Endothelial cell (in vitro differentiated cells): ENCODE measurements at regions not wholly inside any gene's neighbourhood (a gene's known extent, or its start where the extent isn't known, plus 50 kb on each side); places are given as distances from the start of the nearest gene placed in this dataset.

Experiments used
- DNase-seq: peaks from one replicate; pipeline ENCODE4 v3.0.0; 2021; ENCODE audit warnings: low spot score
- H3K27ac Mint-ChIP-seq: one replicate; pipeline ENCODE4 v1.8.0; 2021; ENCODE audit warnings: mixed read lengths, inconsistent platforms; ENCODE audit not compliant: unreplicated experiment
- H3K27me3 Mint-ChIP-seq: one replicate; pipeline ENCODE4 v1.8.0; 2021; ENCODE audit warnings: mild to moderate bottlenecking, moderate library complexity, mixed read lengths, inconsistent platforms; ENCODE audit not compliant: unreplicated experiment
- H3K36me3 Mint-ChIP-seq: one replicate; pipeline ENCODE4 v1.8.0; 2021; ENCODE audit warnings: mild to moderate bottlenecking, low read depth, mixed read lengths, inconsistent platforms; ENCODE audit not compliant: unreplicated experiment
- H3K4me1 Mint-ChIP-seq: one replicate; pipeline ENCODE4 v1.8.0; 2021; ENCODE audit warnings: mild to moderate bottlenecking, mixed read lengths, inconsistent platforms; ENCODE audit not compliant: unreplicated experiment
- H3K4me3 Mint-ChIP-seq: one replicate; pipeline ENCODE4 v1.8.0; 2021; ENCODE audit warnings: mild to moderate bottlenecking, mixed read lengths, inconsistent platforms; ENCODE audit not compliant: unreplicated experiment
- H3K9me3 Mint-ChIP-seq: one replicate; pipeline ENCODE4 v1.8.0; 2021; ENCODE audit warnings: mixed read lengths, inconsistent platforms; ENCODE audit not compliant: unreplicated experiment
- TF ChIP-seq, protein P1 (sequence below): fragments of 200-600 bp; sonication (generic); IDR thresholded peaks from one replicate; pipeline ENCODE4 v1.5.0; 2021; ENCODE audit warnings: antibody characterized with exemption; ENCODE audit not compliant: unreplicated experiment

DNA sequence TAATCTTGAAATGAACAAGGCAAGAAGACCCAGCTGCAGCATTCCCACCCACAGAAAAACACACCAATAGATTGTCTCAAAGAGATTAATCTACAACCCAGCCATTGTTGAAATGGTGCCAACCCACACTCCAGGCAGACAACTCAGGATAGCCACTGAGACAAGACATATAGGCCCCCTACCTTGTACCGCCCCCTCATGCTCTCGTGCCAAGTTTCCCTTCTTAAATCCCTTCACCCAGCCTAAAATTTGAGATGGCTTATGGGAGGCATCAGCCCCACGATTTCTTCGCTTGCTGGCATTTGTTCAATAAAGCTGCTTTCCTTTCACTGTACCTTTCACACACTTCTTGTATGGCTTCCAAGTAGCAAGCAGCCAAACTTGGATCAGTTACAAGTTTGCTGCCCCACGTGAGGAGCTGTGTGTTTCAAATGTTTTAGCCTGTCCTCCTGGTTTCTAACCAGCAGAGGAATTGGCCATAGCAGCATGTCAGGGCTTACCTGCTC lies 1754.1 kb downstream of the C4orf33 start:
- no peak for DNase-seq
- Mint-ChIP-seq H3K9me3 (no peaks in the 10 kb centered on the region), H3K4me3 (no peak overlapping the region), H3K4me1 (no peaks in the 10 kb centered on the region), H3K27ac (no peak overlapping the region), H3K36me3 (no peaks in the 10 kb centered on the region), H3K27me3 (no peaks in the 10 kb centered on the region)
- TF ChIP-seq, protein P1, sequence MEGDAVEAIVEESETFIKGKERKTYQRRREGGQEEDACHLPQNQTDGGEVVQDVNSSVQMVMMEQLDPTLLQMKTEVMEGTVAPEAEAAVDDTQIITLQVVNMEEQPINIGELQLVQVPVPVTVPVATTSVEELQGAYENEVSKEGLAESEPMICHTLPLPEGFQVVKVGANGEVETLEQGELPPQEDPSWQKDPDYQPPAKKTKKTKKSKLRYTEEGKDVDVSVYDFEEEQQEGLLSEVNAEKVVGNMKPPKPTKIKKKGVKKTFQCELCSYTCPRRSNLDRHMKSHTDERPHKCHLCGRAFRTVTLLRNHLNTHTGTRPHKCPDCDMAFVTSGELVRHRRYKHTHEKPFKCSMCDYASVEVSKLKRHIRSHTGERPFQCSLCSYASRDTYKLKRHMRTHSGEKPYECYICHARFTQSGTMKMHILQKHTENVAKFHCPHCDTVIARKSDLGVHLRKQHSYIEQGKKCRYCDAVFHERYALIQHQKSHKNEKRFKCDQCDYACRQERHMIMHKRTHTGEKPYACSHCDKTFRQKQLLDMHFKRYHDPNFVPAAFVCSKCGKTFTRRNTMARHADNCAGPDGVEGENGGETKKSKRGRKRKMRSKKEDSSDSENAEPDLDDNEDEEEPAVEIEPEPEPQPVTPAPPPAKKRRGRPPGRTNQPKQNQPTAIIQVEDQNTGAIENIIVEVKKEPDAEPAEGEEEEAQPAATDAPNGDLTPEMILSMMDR = no peak

DNA sequence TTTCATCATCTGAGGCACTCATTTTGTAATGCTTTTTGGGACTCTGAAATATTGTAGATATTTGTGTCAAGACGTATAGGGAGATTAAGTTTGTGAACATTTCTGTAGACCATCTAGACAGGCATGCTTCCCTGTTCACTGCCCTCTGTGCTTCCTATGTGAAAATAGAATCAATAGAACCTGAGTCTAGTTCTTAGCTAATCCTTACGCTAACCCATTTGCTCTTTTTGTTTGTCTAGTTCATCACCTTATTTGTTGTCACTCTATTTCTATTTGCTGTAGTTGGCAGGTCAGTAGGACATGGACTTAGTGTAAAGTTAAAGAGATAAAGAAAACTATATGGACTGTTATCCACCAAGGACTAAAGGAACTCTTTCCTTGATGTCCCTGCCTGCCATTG lies 1755.2 kb downstream of the C4orf33 start:
- no peaks in the 10 kb centered on the region for H3K4me1 Mint-ChIP-seq
- TF ChIP-seq, protein P1 = no peak
- no peak overlapping the region for H3K4me3 Mint-ChIP-seq
- H3K27me3 Mint-ChIP-seq = no peaks in the 10 kb centered on the region
- H3K36me3 Mint-ChIP-seq = no peaks in the 10 kb centered on the region
- no peak for DNase-seq
- no peaks in the 10 kb centered on the region for H3K9me3 Mint-ChIP-seq
- H3K27ac Mint-ChIP-seq = no peak overlapping the region

DNA sequence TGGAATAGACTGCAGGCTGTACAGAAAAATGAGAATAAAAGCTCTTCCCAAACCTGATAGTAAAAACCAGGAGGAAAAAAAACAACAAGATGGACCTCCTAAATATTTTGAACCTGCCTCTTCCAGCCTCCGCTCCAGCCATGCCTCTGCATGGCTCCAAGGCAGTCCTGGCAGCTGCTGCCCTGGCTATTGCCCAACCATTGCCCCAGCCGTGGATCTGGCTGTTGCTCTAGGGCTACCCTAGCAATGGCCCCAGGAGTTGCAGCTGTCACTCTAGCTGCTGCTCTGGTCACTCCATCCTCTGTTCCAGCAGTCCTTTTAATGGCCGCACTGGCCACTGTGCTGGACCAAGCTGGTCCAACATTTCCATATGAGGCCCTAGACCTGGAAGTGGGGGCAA lies 1756.0 kb downstream of the C4orf33 start:
- no peak overlapping the region for H3K27ac Mint-ChIP-seq
- no peak overlapping the region for H3K4me3 Mint-ChIP-seq
- H3K36me3 Mint-ChIP-seq = no peaks in the 10 kb centered on the region

GRCh38 chr4:130855533-130855932 lies 1759.6 kb downstream of the C4orf33 start:
- Mint-ChIP-seq H3K4me1 (no peaks in the 10 kb centered on the region), H3K4me3 (no peak overlapping the region), H3K9me3 (no peaks in the 10 kb centered on the region), H3K27ac (no peak overlapping the region), H3K36me3 (no peaks in the 10 kb centered on the region), H3K27me3 (no peaks in the 10 kb centered on the region)
- TF ChIP-seq, protein P1 = no peak
- DNase-seq = no peak

More for the DNA sequence above, 1756.0 kb downstream of the C4orf33 start:
- DNase-seq = no peak
- Mint-ChIP-seq H3K27me3 (no peaks in the 10 kb centered on the region), H3K9me3 (no peaks in the 10 kb centered on the region), H3K4me1 (no peaks in the 10 kb centered on the region)
- TF ChIP-seq, protein P1 = no peak

DNA sequence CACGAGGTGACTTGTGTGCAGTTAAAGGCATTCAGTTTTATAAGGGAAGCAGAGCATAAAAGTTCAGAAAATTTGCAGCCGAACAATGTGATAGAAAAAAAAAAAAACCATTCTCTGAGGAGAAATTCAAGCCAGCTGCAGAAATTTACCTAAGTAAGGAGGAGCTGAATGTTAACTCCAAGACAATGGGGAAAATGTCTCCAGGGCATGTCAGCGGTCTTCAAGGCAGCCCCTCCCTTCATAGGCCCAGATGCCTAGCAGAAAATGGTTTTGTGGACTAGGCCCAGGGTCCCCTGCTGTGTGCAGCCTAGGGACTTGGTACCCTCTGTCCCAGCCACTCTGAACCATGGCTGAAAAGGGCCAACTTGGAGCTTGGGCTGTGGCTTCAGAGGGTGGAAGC lies 1764.0 kb downstream of the C4orf33 start:
- no peaks in the 10 kb centered on the region for H3K4me1 Mint-ChIP-seq
- no peak for DNase-seq
- H3K36me3 Mint-ChIP-seq = no peaks in the 10 kb centered on the region
- TF ChIP-seq, protein P1 = no peak
- H3K4me3 Mint-ChIP-seq = no peak overlapping the region
- no peak overlapping the region for H3K27ac Mint-ChIP-seq
- no peaks in the 10 kb centered on the region for H3K27me3 Mint-ChIP-seq
- H3K9me3 Mint-ChIP-seq = no peaks in the 10 kb centered on the region
